ENCODE measurements at regions not wholly inside any gene's neighbourhood (a gene's known extent, or its start where the extent isn't known, plus 50 kb on each side); places are given as distances from the start of the nearest gene placed in this dataset.

DNA sequence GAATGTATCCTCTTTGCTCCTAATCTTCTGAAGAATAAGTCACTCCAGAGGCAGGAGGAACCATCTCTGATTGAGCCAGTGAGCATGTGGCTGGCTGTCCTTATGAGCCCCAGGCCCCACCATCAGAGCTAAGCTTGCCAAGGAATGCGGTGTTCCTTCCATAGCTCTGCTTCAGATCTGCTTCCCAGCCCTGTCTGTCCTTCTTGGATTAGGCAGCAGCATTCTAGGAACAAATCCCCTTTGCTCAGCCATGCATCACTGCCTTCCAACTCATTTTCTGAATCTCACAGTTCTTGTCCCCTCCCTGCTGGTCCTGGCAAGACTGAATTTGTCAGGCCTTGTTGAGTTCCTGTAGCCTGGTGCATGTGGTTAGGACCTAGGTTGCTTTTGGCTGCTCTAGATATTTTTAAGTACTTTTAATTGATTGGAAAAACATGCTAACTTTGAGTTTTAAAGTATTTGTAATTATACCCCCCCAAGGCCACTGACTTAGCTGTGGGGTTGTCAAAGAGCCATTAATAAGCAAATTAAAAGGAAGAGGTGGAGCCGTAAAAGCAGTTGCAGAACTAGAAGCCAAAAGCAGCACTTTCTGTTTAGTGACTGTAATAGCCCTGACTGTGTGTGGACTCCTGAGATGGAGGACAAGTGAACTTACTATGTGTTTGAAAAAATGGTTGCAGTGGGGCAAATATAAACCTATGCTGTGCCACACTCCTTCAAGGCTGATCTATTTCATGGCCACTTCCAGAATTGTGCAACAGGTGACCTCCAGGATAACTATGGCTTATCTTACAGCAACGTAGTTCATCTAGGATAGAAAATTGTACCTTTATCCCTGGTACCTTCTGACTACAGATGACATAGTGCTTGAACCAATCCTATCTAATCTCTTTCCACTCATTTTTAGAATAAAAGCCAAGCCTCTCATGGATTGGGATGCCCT, 61.3 kb upstream of the BACH1 start:
- TF ChIP-seq ZNF263 (CRISPR knock-in tag; IDR thresholded peaks at IDR 0.05; ENCODE audit: low read depth) (no peak), ZNF317 (CRISPR knock-in tag; IDR thresholded peaks at IDR 0.05; ENCODE audit: borderline replicate concordance, low read depth) (no peak), ZNF396 (CRISPR knock-in tag; IDR thresholded peaks at IDR 0.05; ENCODE audit: borderline replicate concordance) (no peak), FOXK1 (CRISPR knock-in tag; IDR thresholded peaks at IDR 0.05) (no peak), TEAD1 (CRISPR knock-in tag; IDR thresholded peaks at IDR 0.05) (no peak), ZMAT4 (CRISPR knock-in tag; IDR thresholded peaks at IDR 0.05) (no peak), PRRX2 (CRISPR knock-in tag; IDR thresholded peaks at IDR 0.05) (no peak), USF1 (CRISPR knock-in tag; IDR thresholded peaks at IDR 0.05) (no peak), TP53 (CRISPR knock-in tag; IDR thresholded peaks at IDR 0.05) (no peak), ZBTB21 (CRISPR knock-in tag; IDR thresholded peaks at IDR 0.05; ENCODE audit: borderline replicate concordance) (no peak)
- TF ChIP-seq, protein P1, sequence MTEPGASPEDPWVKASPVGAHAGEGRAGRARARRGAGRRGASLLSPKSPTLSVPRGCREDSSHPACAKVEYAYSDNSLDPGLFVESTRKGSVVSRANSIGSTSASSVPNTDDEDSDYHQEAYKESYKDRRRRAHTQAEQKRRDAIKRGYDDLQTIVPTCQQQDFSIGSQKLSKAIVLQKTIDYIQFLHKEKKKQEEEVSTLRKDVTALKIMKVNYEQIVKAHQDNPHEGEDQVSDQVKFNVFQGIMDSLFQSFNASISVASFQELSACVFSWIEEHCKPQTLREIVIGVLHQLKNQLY (CRISPR knock-in tag; IDR thresholded peaks at IDR 0.05), result no peak
- TF ChIP-seq, protein P2, sequence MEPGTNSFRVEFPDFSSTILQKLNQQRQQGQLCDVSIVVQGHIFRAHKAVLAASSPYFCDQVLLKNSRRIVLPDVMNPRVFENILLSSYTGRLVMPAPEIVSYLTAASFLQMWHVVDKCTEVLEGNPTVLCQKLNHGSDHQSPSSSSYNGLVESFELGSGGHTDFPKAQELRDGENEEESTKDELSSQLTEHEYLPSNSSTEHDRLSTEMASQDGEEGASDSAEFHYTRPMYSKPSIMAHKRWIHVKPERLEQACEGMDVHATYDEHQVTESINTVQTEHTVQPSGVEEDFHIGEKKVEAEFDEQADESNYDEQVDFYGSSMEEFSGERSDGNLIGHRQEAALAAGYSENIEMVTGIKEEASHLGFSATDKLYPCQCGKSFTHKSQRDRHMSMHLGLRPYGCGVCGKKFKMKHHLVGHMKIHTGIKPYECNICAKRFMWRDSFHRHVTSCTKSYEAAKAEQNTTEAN (CRISPR knock-in tag; IDR thresholded peaks at IDR 0.05), result no peak
- TF ChIP-seq, protein P3, sequence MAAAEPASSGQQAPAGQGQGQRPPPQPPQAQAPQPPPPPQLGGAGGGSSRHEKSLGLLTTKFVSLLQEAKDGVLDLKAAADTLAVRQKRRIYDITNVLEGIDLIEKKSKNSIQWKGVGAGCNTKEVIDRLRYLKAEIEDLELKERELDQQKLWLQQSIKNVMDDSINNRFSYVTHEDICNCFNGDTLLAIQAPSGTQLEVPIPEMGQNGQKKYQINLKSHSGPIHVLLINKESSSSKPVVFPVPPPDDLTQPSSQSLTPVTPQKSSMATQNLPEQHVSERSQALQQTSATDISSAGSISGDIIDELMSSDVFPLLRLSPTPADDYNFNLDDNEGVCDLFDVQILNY (CRISPR knock-in tag; IDR thresholded peaks at IDR 0.05), result no peak
- TF ChIP-seq, protein P4, sequence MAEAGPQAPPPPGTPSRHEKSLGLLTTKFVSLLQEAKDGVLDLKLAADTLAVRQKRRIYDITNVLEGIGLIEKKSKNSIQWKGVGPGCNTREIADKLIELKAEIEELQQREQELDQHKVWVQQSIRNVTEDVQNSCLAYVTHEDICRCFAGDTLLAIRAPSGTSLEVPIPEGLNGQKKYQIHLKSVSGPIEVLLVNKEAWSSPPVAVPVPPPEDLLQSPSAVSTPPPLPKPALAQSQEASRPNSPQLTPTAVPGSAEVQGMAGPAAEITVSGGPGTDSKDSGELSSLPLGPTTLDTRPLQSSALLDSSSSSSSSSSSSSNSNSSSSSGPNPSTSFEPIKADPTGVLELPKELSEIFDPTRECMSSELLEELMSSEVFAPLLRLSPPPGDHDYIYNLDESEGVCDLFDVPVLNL (CRISPR knock-in tag; IDR thresholded peaks at IDR 0.05; ENCODE audit: borderline replicate concordance, low read depth), result no peak
- Mint-ChIP-seq H3K27me3 (ENCODE audit: low read depth) (no peaks in the 10 kb centered on the region), H3K4me1 (peaks cover 12% of the 10 kb centered on the region; the same call in 1 of the 2 replicates), H3K36me3 (no peaks in the 10 kb centered on the region), H3K9me3 (no peaks in the 10 kb centered on the region), H3K27ac (no peak overlapping the region; the same call in 1 of the 2 replicates), H3K4me3 (no peak overlapping the region)
- ATAC-seq (no peak), DNase-seq (ENCODE audit: low spot score) (no peak)
- ChIA-PET POLR2A (no interaction called here), CTCF (interaction anchor here (1.4 kb wide), 1 partner anchor 111 kb away, joined by 3 read pairs; no protein-coding TSS in a partner anchor)

GRCh38 chr21:29238053-29238966, 60.4 kb upstream of the BACH1 start:
- H3K36me3 Mint-ChIP-seq, result no peaks in the 10 kb centered on the region
- CTCF ChIA-PET, result no interaction called here
- POLR2A ChIA-PET, result no interaction called here
- DNase-seq (ENCODE audit: low spot score) (no peak), ATAC-seq (no peak)
- H3K4me1 Mint-ChIP-seq, result peaks cover 12% of the 10 kb centered on the region; the same call in 1 of the 2 replicates
- H3K9me3 Mint-ChIP-seq, result no peaks in the 10 kb centered on the region
- H3K4me3 Mint-ChIP-seq, result no peak overlapping the region
- H3K27me3 Mint-ChIP-seq (ENCODE audit: low read depth), result no peaks in the 10 kb centered on the region
- no peak overlapping the region for H3K27ac Mint-ChIP-seq
- TF ChIP-seq, protein P3 (CRISPR knock-in tag; IDR thresholded peaks at IDR 0.05), result no peak
- TF ChIP-seq CBFB (CRISPR knock-in tag; IDR thresholded peaks at IDR 0.05; ENCODE audit: low read depth) (no peak), ZNF219 (CRISPR knock-in tag; IDR thresholded peaks at IDR 0.05; ENCODE audit: borderline replicate concordance) (no peak), NFATC4 (CRISPR knock-in tag; IDR thresholded peaks at IDR 0.05) (no peak), NR2C2 (CRISPR knock-in tag; IDR thresholded peaks at IDR 0.05) (no peak), ZBTB21 (CRISPR knock-in tag; IDR thresholded peaks at IDR 0.05; ENCODE audit: borderline replicate concordance) (no peak), TP53 (CRISPR knock-in tag; IDR thresholded peaks at IDR 0.05) (no peak), ZNF138 (CRISPR knock-in tag; conservative IDR thresholded peaks at IDR 0.05) (no peak), ZNF671 (CRISPR knock-in tag; IDR thresholded peaks at IDR 0.05) (no peak), TCF7 (CRISPR knock-in tag; IDR thresholded peaks at IDR 0.05; ENCODE audit: low read depth) (no peak)
- TF ChIP-seq, protein P5, sequence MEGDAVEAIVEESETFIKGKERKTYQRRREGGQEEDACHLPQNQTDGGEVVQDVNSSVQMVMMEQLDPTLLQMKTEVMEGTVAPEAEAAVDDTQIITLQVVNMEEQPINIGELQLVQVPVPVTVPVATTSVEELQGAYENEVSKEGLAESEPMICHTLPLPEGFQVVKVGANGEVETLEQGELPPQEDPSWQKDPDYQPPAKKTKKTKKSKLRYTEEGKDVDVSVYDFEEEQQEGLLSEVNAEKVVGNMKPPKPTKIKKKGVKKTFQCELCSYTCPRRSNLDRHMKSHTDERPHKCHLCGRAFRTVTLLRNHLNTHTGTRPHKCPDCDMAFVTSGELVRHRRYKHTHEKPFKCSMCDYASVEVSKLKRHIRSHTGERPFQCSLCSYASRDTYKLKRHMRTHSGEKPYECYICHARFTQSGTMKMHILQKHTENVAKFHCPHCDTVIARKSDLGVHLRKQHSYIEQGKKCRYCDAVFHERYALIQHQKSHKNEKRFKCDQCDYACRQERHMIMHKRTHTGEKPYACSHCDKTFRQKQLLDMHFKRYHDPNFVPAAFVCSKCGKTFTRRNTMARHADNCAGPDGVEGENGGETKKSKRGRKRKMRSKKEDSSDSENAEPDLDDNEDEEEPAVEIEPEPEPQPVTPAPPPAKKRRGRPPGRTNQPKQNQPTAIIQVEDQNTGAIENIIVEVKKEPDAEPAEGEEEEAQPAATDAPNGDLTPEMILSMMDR (IDR thresholded peaks at IDR 0.05), result no peak
- TF ChIP-seq, protein P4 (CRISPR knock-in tag; IDR thresholded peaks at IDR 0.05; ENCODE audit: borderline replicate concordance, low read depth), result no peak
